ENCODE measurements at regions not wholly inside any gene's neighbourhood (a gene's known extent, or its start where the extent isn't known, plus 50 kb on each side); places are given as distances from the start of the nearest gene placed in this dataset.

DNA sequence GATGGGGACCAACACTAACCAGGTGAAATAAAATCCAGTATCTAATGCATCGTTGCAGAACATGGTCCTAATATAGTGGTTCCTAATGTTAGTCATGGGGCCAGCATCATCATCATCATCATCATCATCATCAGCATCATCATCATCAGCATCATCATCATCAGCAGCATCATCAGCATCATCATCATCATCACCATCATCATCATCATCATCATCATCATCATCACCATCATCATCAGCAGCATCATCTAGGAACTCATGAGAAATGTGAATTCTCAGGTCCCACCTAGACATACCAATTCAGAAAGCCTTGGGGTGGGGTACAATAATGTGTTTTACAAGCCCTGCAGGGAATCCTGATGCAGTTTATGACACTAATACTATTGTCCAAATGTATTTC, 179.4 kb upstream of the LRRN1 start:
- no peak for FAIRE-seq

DNA sequence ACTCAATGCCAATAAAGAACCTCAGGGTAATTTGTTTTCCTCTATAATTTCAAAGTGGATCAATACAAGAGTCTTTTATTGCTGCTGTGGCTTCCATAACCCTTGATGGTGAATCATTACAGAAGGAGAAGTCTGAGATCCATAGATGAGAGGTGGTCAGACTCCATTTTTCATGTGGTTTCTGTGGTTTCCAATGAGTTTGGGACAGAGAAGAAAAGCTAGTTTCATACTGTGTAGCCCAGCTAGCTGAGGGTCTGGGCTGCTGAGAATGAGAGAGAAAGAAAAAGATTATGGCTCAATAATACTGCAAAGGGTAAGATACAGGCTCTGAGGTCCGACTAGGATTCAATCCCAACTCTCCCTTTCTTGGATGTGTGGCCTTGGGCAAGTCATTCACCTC, 180.6 kb upstream of the LRRN1 start:
- FAIRE-seq (no peak), DNase-seq (ENCODE audit: insufficient read length, low spot score) (no peak)
- TF ChIP-seq POLR2A (IDR thresholded peaks at IDR 0.05; ENCODE audit: low read depth, low read length) (no peak), SPI1 (IDR thresholded peaks at IDR 0.05; ENCODE audit: low read depth, low read length) (no peak), POLR2AphosphoS5 (IDR thresholded peaks at IDR 0.05; ENCODE audit: low read depth, low read length) (no peak), TAF1 (IDR thresholded peaks at IDR 0.05; ENCODE audit: low read depth, low read length) (no peak), POU2F2 (IDR thresholded peaks at IDR 0.05; ENCODE audit: low read depth, low read length) (no peak), PAX5 (IDR thresholded peaks at IDR 0.05; ENCODE audit: insufficient read depth, low read length, severe bottlenecking) (no peak)

More for the DNA sequence above, 179.4 kb upstream of the LRRN1 start:
- no peak for DNase-seq (ENCODE audit: insufficient read length, low spot score)
- no peak for TF ChIP-seq POLR2AphosphoS5 (IDR thresholded peaks at IDR 0.05; ENCODE audit: low read depth, low read length)
- TF ChIP-seq POU2F2 (IDR thresholded peaks at IDR 0.05; ENCODE audit: low read depth, low read length) = no peak
- no peak for TF ChIP-seq PAX5 (IDR thresholded peaks at IDR 0.05; ENCODE audit: insufficient read depth, low read length, severe bottlenecking)
- TF ChIP-seq POLR2A (IDR thresholded peaks at IDR 0.05; ENCODE audit: low read depth, low read length) = no peak
- TF ChIP-seq TAF1 (IDR thresholded peaks at IDR 0.05; ENCODE audit: low read depth, low read length) = no peak
- no peak for TF ChIP-seq SPI1 (IDR thresholded peaks at IDR 0.05; ENCODE audit: low read depth, low read length)

DNA sequence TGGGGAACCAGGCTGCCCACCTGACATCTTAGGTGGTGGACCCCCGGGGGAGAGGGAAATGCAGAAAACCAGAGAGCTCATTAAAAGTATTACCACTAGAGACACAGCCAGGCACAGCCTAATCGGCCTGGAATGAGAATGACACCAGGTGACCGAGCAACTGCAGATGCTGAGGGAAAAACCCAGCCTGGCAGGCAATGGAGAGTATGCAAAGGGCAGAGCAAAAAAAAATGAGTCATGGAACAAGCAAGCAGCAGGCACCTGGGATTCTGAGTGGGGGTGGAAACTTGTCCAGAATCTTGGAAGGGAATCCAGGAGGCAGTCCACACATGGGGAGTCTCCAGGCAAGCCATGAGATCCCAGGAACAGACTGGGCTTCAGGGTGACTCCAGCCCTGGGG, 183.7 kb upstream of the LRRN1 start:
- DNase-seq (ENCODE audit: insufficient read length, low spot score) = no peak
- TF ChIP-seq POU2F2 (IDR thresholded peaks at IDR 0.05; ENCODE audit: low read depth, low read length) (no peak), POLR2AphosphoS5 (IDR thresholded peaks at IDR 0.05; ENCODE audit: low read depth, low read length) (no peak), POLR2A (IDR thresholded peaks at IDR 0.05; ENCODE audit: low read depth, low read length) (no peak), PAX5 (IDR thresholded peaks at IDR 0.05; ENCODE audit: insufficient read depth, low read length, severe bottlenecking) (no peak), SPI1 (IDR thresholded peaks at IDR 0.05; ENCODE audit: low read depth, low read length) (no peak), TAF1 (IDR thresholded peaks at IDR 0.05; ENCODE audit: low read depth, low read length) (no peak)
- no peak for FAIRE-seq

DNA sequence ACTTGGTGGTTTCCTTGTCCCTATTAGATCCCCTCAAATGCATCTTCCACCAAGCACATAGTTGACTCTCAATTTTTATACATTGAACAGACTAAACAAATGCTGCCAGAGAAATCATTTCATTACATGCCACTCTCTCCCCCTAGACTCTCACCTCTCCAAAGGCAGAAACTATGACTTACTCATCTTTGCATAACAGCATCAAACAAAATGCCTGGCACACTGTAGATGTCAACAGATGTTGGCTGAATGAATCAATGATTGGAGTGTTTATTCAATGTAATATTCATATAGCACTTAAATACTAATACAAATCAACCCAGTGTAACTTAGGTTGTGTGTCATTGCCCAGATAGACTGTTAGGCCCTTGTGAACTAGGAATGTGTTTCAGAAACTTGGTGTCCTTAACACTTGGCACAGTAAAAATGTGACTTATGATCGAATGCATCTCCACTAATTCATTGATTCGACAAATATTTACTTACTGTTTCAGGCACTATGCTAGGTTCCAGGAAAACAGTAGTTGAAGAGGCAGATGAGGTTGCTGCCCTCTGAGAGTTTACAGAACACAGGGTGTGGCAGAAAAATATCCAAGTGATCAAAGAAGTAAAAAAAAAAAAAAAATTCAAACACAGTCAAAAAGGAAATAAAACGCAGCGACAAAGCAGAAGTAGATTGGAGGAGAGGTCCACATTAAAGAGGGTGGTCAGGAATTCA, 188.5 kb upstream of the LRRN1 start:
- FAIRE-seq (no peak), DNase-seq (ENCODE audit: insufficient read length, low spot score) (no peak)
- TF ChIP-seq SPI1 (IDR thresholded peaks at IDR 0.05; ENCODE audit: low read depth, low read length) = no peak
- no peak for TF ChIP-seq POU2F2 (IDR thresholded peaks at IDR 0.05; ENCODE audit: low read depth, low read length)

DNA sequence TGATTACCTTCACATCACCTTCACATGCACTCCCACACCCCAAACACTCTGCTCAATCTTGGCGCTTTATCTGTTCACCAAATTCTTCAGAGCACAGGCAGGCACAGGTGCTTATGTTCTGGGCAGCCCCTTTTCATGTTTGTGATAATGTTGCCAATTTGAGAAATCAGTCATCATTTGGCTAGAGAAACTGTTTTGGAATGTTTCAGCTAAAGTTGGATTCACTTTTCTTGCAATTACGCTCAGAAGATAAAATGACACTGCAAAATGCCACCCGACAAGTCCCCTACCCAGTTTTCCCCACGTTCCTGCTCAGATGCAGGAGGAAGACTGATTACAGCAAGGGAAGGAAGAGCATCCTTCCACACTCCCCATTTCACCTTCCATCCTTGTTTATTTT, 192.9 kb upstream of the LRRN1 start:
- no peak for TF ChIP-seq POLR2AphosphoS5 (IDR thresholded peaks at IDR 0.05; ENCODE audit: low read depth, low read length)
- no peak for TF ChIP-seq SPI1 (IDR thresholded peaks at IDR 0.05; ENCODE audit: low read depth, low read length)
- no peak for TF ChIP-seq POU2F2 (IDR thresholded peaks at IDR 0.05; ENCODE audit: low read depth, low read length)
- no peak for TF ChIP-seq PAX5 (IDR thresholded peaks at IDR 0.05; ENCODE audit: insufficient read depth, low read length, severe bottlenecking)
- no peak for TF ChIP-seq POLR2A (IDR thresholded peaks at IDR 0.05; ENCODE audit: low read depth, low read length)
- no peak for TF ChIP-seq TAF1 (IDR thresholded peaks at IDR 0.05; ENCODE audit: low read depth, low read length)
- FAIRE-seq = no peak
- DNase-seq (ENCODE audit: insufficient read length, low spot score) = no peak

DNA sequence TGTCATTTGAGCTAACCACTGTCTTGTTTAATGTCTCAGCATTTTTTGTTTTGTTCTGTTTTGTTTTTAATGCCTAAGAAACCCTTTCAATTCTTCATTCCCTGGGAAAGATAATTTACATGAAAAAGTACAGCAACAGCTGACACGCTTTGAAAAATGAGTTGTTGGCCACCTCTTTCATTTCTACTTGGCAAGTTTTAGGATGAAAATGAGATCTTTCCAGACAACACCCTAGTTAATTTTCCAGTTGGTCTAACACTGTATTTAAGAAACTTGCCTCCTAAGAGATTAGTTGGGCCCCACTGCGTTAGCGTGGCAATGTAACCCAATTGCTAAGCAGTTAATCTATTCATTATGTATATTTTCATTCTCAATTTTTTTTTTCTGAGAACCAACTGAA, 194.0 kb upstream of the LRRN1 start:
- no peak for TF ChIP-seq SPI1 (IDR thresholded peaks at IDR 0.05; ENCODE audit: low read depth, low read length)
- TF ChIP-seq POU2F2 (IDR thresholded peaks at IDR 0.05; ENCODE audit: low read depth, low read length) = no peak
- no peak for TF ChIP-seq PAX5 (IDR thresholded peaks at IDR 0.05; ENCODE audit: insufficient read depth, low read length, severe bottlenecking)
- TF ChIP-seq POLR2AphosphoS5 (IDR thresholded peaks at IDR 0.05; ENCODE audit: low read depth, low read length) = no peak
- TF ChIP-seq POLR2A (IDR thresholded peaks at IDR 0.05; ENCODE audit: low read depth, low read length) = no peak
- no peak for TF ChIP-seq TAF1 (IDR thresholded peaks at IDR 0.05; ENCODE audit: low read depth, low read length)
- FAIRE-seq (no peak), DNase-seq (ENCODE audit: insufficient read length, low spot score) (no peak)

DNA sequence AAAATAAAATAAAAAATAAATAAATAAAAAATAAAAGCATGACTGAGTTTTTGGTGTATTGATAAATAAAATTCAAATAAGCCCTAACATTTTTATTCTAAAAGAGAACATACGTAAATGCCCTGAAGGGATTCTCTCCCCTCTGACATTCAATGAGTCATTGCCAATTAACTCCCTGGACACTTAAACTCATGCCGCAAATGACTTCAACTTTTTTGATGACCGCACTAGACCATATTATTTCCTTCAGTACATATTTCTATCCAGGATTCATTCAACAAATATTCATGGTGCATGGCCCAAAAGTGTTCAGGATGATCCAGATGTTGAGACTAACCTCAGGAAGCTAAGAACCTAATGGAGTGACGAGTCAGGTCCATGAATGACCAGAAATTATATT, 195.9 kb upstream of the LRRN1 start:
- FAIRE-seq (no peak), DNase-seq (ENCODE audit: insufficient read length, low spot score) (no peak)
- no peak for TF ChIP-seq TAF1 (IDR thresholded peaks at IDR 0.05; ENCODE audit: low read depth, low read length)
- no peak for TF ChIP-seq POLR2A (IDR thresholded peaks at IDR 0.05; ENCODE audit: low read depth, low read length)
- TF ChIP-seq PAX5 (IDR thresholded peaks at IDR 0.05; ENCODE audit: insufficient read depth, low read length, severe bottlenecking) = no peak
- no peak for TF ChIP-seq SPI1 (IDR thresholded peaks at IDR 0.05; ENCODE audit: low read depth, low read length)
- no peak for TF ChIP-seq POU2F2 (IDR thresholded peaks at IDR 0.05; ENCODE audit: low read depth, low read length)
- TF ChIP-seq POLR2AphosphoS5 (IDR thresholded peaks at IDR 0.05; ENCODE audit: low read depth, low read length) = no peak

DNA sequence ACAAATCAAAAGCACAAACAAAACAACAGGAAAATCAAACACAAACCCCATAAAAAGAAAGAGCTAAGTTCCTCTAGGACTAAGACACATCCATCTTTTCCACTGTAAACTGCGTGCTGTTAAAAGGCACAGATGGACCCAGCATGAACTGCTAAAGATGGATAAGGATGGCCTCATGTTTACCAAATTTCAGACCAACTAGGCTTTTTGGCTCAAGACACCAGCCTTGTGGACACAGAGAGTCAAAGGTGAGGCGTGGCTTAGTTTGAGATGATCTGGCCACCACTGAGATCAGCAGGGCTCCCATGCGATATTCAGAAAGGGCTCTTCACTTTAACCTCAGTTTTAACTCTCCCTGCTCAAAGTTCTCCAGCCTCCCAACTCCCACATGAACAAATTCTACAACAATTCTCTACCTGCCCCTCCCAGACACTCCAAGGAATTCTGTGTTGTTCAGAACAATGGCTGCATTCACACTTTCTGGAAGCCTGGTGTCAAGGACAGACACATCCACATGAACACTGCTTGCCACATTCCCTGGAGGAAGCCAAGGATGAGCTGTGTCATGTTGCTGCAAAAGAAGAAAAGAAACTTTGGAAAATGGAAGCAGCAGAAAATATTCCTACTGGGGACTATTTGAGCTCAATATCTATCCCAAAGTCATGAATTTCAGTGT, 198.4 kb upstream of the LRRN1 start:
- FAIRE-seq (no peak), DNase-seq (ENCODE audit: insufficient read length, low spot score) (no peak)
- TF ChIP-seq POU2F2 (IDR thresholded peaks at IDR 0.05; ENCODE audit: low read depth, low read length) (no peak), POLR2AphosphoS5 (IDR thresholded peaks at IDR 0.05; ENCODE audit: low read depth, low read length) (no peak), PAX5 (IDR thresholded peaks at IDR 0.05; ENCODE audit: insufficient read depth, low read length, severe bottlenecking) (no peak), POLR2A (IDR thresholded peaks at IDR 0.05; ENCODE audit: low read depth, low read length) (no peak), TAF1 (IDR thresholded peaks at IDR 0.05; ENCODE audit: low read depth, low read length) (no peak), SPI1 (IDR thresholded peaks at IDR 0.05; ENCODE audit: low read depth, low read length) (no peak)

DNA sequence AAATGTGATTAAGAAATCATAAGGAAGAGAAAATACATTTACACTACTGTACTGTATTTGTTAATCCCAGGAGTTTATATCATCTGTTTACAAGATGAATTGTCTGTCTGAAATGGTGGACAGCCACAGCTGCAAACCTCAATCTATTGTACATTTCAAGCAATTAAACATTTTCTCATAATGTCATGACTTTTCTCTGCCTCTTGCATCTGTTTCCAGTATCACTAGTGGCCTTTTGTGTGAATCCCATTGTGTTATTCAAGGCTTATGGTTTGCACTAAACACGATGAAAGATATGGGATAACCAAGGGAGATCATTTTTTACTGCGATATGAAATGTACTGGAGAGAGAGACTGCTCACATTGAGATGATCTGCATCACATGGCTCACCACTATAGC, 200.2 kb upstream of the LRRN1 start:
- no peak for TF ChIP-seq SPI1 (IDR thresholded peaks at IDR 0.05; ENCODE audit: low read depth, low read length)
- no peak for TF ChIP-seq TAF1 (IDR thresholded peaks at IDR 0.05; ENCODE audit: low read depth, low read length)
- no peak for TF ChIP-seq POLR2AphosphoS5 (IDR thresholded peaks at IDR 0.05; ENCODE audit: low read depth, low read length)
- no peak for TF ChIP-seq POU2F2 (IDR thresholded peaks at IDR 0.05; ENCODE audit: low read depth, low read length)
- no peak for TF ChIP-seq POLR2A (IDR thresholded peaks at IDR 0.05; ENCODE audit: low read depth, low read length)
- no peak for TF ChIP-seq PAX5 (IDR thresholded peaks at IDR 0.05; ENCODE audit: insufficient read depth, low read length, severe bottlenecking)
- FAIRE-seq (no peak), DNase-seq (ENCODE audit: insufficient read length, low spot score) (no peak)
